ENCODE measurements at regions not wholly inside any gene's neighbourhood (a gene's known extent, or its start where the extent isn't known, plus 50 kb on each side); places are given as distances from the start of the nearest gene placed in this dataset.

- no peak for TF ChIP-seq JUND (IDR thresholded peaks at IDR 0.05; ENCODE audit: low read depth)
- in situ Hi-C loops (cut with HindIII; ENCODE audit: low pct_unique_long_range_greater_than_20kb, low sequenced_read_pairs): no loop called here
Observed at GRCh38 chr2:78264130-78264529, 742.0 kb upstream of the LRRTM4 start.

GRCh38 chr2:78281164-78281563 lies 744.3 kb upstream of the REG3G start:
- TF ChIP-seq JUND (IDR thresholded peaks at IDR 0.05; ENCODE audit: low read depth): no peak
- DNase-seq (ENCODE audit: low read depth in 1 of 2, low spot score in 1 of 2): no peak
- in situ Hi-C loops (cut with HindIII; ENCODE audit: low pct_unique_long_range_greater_than_20kb, low sequenced_read_pairs): no loop called here

More at GRCh38 chr2:78264130-78264529, 742.0 kb upstream of the LRRTM4 start:
- DNase-seq (ENCODE audit: low read depth in 1 of 2, low spot score in 1 of 2): no peak

DNA sequence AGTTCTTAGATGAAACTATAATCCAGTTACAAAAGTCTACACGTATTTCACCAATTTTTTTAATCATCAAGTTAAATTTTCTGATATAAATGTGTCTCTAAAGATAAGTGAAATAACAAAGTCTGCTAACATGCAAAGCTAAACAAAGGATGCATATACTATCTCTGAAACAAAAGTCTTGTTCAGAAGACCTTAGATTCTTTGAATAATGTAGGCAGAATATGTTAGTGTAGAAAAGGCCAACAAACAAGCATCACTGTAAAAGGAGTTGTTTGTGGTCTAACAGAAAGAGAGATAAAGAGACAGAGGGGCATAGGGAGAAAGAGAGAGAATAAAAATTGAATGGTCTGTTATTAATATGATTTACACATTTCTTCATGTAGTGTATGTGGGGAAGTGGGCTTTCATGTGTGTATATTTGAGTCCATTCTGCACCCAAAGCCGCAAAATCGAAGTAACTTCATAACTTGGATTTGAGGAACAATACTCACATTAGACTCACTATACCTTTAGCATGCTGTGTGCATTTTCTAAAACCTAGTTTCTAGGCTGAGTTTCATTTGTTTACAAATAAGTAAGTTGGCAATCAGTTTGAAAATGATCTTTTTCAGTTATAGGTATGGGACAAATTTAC lies 734.8 kb upstream of the REG3G start:
- in situ Hi-C loops (cut with HindIII; ENCODE audit: low pct_unique_long_range_greater_than_20kb, low sequenced_read_pairs): no loop called here
- TF ChIP-seq JUND (IDR thresholded peaks at IDR 0.05; ENCODE audit: low read depth): no peak
- no peak for DNase-seq (ENCODE audit: low read depth in 1 of 2, low spot score in 1 of 2)

DNA sequence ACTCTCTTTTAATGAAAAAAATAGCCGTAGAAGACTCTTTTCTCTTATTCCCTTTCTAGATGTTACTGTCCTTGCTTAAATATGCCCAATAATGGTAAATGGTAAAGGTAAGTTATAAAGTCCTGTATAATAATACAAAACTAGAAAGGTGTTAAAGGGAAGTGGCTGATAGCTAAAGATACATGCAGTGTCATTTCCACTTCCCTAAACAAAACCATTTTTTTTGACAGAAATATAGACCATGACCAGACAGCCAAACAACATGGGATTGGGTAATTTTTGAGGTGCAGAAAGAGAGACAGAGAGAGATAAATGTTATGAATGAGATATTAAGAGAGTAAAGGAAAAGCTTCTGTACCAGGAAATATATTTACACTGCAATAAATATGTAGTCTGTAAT lies 731.7 kb upstream of the REG3G start:
- DNase-seq (ENCODE audit: low read depth in 1 of 2, low spot score in 1 of 2): no peak
- in situ Hi-C loops (cut with HindIII; ENCODE audit: low pct_unique_long_range_greater_than_20kb, low sequenced_read_pairs): no loop called here
- no peak for TF ChIP-seq JUND (IDR thresholded peaks at IDR 0.05; ENCODE audit: low read depth)

GRCh38 chr2:78301166-78301789 lies 724.2 kb upstream of the REG3G start:
- in situ Hi-C loops (cut with HindIII; ENCODE audit: low pct_unique_long_range_greater_than_20kb, low sequenced_read_pairs): no loop called here
- no peak for DNase-seq (ENCODE audit: low read depth in 1 of 2, low spot score in 1 of 2)
- TF ChIP-seq JUND (IDR thresholded peaks at IDR 0.05; ENCODE audit: low read depth): no peak

- DNase-seq (ENCODE audit: low read depth in 1 of 2, low spot score in 1 of 2): peak in 1 of 2 experiments; percentile 3
- no peak for TF ChIP-seq JUND (IDR thresholded peaks at IDR 0.05; ENCODE audit: low read depth)
- in situ Hi-C loops (cut with HindIII; ENCODE audit: low pct_unique_long_range_greater_than_20kb, low sequenced_read_pairs): no loop called here
Observed at GRCh38 chr2:78304678-78305077, 720.8 kb upstream of the REG3G start.

DNA sequence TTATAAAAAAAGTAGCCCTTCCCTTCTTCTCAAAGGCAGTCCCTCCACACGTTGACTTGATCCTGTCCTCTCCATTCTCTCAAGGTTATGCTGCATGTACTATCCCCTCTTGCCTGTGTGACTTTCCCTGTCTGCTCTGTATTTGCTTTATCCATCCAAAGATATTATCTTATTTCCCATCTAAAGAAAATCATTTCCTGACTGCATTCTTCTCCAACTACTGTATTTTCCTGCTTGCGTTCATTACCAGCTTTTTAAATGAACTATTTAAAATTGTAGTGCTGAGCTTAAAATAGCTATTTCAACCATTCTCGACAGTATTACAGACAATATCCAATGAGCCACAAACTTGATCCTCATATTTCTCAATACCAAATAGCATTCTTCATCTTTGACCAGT lies 716.0 kb upstream of the REG3G start:
- no peak for DNase-seq (ENCODE audit: low read depth in 1 of 2, low spot score in 1 of 2)
- no peak for TF ChIP-seq JUND (IDR thresholded peaks at IDR 0.05; ENCODE audit: low read depth)
- in situ Hi-C loops (cut with HindIII; ENCODE audit: low pct_unique_long_range_greater_than_20kb, low sequenced_read_pairs): no loop called here

- no peak for TF ChIP-seq JUND (IDR thresholded peaks at IDR 0.05; ENCODE audit: low read depth)
- in situ Hi-C loops (cut with HindIII; ENCODE audit: low pct_unique_long_range_greater_than_20kb, low sequenced_read_pairs): no loop called here
- no peak for DNase-seq (ENCODE audit: low read depth in 1 of 2, low spot score in 1 of 2)
Observed at GRCh38 chr2:78315368-78315767, 710.1 kb upstream of the REG3G start.

GRCh38 chr2:78318275-78318674 lies 707.2 kb upstream of the REG3G start:
- no peak for DNase-seq (ENCODE audit: low read depth in 1 of 2, low spot score in 1 of 2)
- in situ Hi-C loops (cut with HindIII; ENCODE audit: low pct_unique_long_range_greater_than_20kb, low sequenced_read_pairs): no loop called here
- no peak for TF ChIP-seq JUND (IDR thresholded peaks at IDR 0.05; ENCODE audit: low read depth)

- in situ Hi-C loops (cut with HindIII; ENCODE audit: low pct_unique_long_range_greater_than_20kb, low sequenced_read_pairs): no loop called here
- DNase-seq (ENCODE audit: low read depth in 1 of 2, low spot score in 1 of 2): no peak
- no peak for TF ChIP-seq JUND (IDR thresholded peaks at IDR 0.05; ENCODE audit: low read depth)
Observed at GRCh38 chr2:78330193-78330592, 695.3 kb upstream of the REG3G start.

DNA sequence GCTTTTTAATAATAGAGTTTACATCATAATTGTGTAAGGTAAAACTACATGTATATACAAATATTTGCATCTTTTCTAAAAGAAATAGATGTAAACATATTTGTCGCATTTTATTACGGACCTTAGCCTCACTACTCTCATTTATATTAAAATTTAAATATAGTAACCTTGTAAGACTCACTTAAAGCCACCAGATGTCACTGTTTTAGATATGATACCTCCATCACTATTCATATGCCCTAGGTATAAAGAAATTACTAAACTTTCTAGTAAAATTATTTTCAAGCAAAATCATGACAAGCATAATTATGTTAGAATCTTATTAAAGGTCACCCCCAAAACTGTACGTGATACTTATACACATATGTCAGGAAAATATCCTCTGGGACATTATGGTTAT lies 674.3 kb upstream of the REG3G start:
- DNase-seq (ENCODE audit: low read depth in 1 of 2, low spot score in 1 of 2): peak in 1 of 2 experiments; percentile 26
- in situ Hi-C loops (cut with HindIII; ENCODE audit: low pct_unique_long_range_greater_than_20kb, low sequenced_read_pairs): no loop called here
- no peak for TF ChIP-seq JUND (IDR thresholded peaks at IDR 0.05; ENCODE audit: low read depth)

- DNase-seq (ENCODE audit: low read depth in 1 of 2, low spot score in 1 of 2): no peak
- TF ChIP-seq JUND (IDR thresholded peaks at IDR 0.05; ENCODE audit: low read depth): no peak
- in situ Hi-C loops (cut with HindIII; ENCODE audit: low pct_unique_long_range_greater_than_20kb, low sequenced_read_pairs): no loop called here
Observed at GRCh38 chr2:78353168-78353567, 672.3 kb upstream of the REG3G start.

DNA sequence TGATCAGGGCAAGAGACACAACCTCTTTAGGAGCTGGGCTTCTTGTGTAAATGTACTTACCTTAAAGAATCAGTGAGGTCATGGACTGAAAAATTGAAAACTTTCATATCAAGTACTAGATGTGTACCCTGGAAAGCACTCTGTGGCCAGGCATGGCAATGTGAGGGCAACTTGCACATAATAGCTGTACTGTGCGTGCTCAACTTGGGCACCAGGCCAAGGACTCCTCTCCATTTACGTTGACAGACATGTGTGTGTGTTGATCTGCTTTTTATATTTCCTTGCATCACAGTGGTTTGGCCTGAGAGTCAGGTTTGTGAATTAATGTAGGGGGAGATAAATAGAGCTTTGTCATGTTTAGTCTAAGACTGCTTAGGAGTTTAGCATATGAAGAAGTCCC lies 669.5 kb upstream of the REG3G start:
- TF ChIP-seq JUND (IDR thresholded peaks at IDR 0.05; ENCODE audit: low read depth): no peak
- in situ Hi-C loops (cut with HindIII; ENCODE audit: low pct_unique_long_range_greater_than_20kb, low sequenced_read_pairs): no loop called here
- DNase-seq (ENCODE audit: low read depth in 1 of 2, low spot score in 1 of 2): no peak

DNA sequence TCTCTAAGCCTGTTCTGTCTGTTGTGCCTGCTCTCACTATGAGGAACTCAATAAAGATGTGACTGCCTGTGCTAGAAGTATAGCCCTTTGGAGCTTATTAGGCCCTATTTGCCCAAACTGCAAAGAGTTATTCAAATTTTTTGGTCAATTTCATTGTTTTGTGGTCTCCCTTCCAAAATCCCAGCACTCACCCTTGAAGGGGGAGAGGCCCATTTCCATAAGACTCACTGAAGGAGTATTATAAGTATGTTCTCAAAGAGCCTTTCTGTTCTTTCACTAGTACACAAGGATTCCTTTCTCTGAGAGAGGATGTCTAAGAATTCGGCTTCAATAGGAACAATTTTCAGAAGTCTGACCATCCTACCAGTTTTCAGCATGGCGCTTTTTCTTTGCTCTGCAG lies 641.9 kb upstream of the REG3G start:
- no peak for TF ChIP-seq JUND (IDR thresholded peaks at IDR 0.05; ENCODE audit: low read depth)
- in situ Hi-C loops (cut with HindIII; ENCODE audit: low pct_unique_long_range_greater_than_20kb, low sequenced_read_pairs): no loop called here
- DNase-seq (ENCODE audit: low read depth in 1 of 2, low spot score in 1 of 2): no peak
